Iris pigment epithelial cell (primary cell): ENCODE measurements at regions not wholly inside any gene's neighbourhood (a gene's known extent, or its start where the extent isn't known, plus 50 kb on each side); places are given as distances from the start of the nearest gene placed in this dataset.
A peak's percentile ranks its signal among the peaks of the same experiment; 100 is the strongest.

ENCODE experiments used
- DNase-seq: peaks from one replicate; pipeline ENCODE4 v3.0.0-alpha.2; 2011; ENCODE audit warnings: low read depth

- no peak for DNase-seq
Measured at GRCh38 chr9:106052166-106052565, 357.8 kb downstream of the TMEM38B start.

GRCh38 chr9:106052735-106053134 is 358.4 kb downstream of the TMEM38B start:
- DNase-seq = no peak

- DNase-seq = no peak
Measured at GRCh38 chr9:106056328-106056727, 362.0 kb downstream of the TMEM38B start.

- no peak for DNase-seq
Measured at GRCh38 chr9:106058460-106058859, 364.1 kb downstream of the TMEM38B start.

- no peak for DNase-seq
Measured at GRCh38 chr9:106059886-106060285, 365.5 kb downstream of the TMEM38B start.

GRCh38 chr9:106060885-106061284 is 366.5 kb downstream of the TMEM38B start:
- DNase-seq = no peak

GRCh38 chr9:106062250-106062649 is 367.9 kb downstream of the TMEM38B start:
- DNase-seq = no peak

- no peak for DNase-seq
Measured at GRCh38 chr9:106065136-106065535, 370.8 kb downstream of the TMEM38B start.

GRCh38 chr9:106065579-106066214 is 371.4 kb downstream of the TMEM38B start:
- no peak for DNase-seq

- DNase-seq = no peak
Measured at GRCh38 chr9:106066940-106067524, 372.7 kb downstream of the TMEM38B start.

GRCh38 chr9:106069241-106069640 is 374.9 kb downstream of the TMEM38B start:
- DNase-seq = no peak

GRCh38 chr9:106072421-106072820 is 378.1 kb downstream of the TMEM38B start:
- no peak for DNase-seq

GRCh38 chr9:106074006-106074405 is 379.7 kb downstream of the TMEM38B start:
- no peak for DNase-seq

GRCh38 chr9:106075236-106075959 is 381.1 kb downstream of the TMEM38B start:
- DNase-seq = no peak

GRCh38 chr9:106075960-106076327 is 381.6 kb downstream of the TMEM38B start:
- peak; percentile 4 for DNase-seq

GRCh38 chr9:106076711-106077110 is 382.4 kb downstream of the TMEM38B start:
- DNase-seq = no peak

- DNase-seq = no peak
Measured at GRCh38 chr9:106077731-106078130, 383.4 kb downstream of the TMEM38B start.

- DNase-seq = no peak
Measured at GRCh38 chr9:106082621-106083020, 388.3 kb downstream of the TMEM38B start.

GRCh38 chr9:106084702-106085101 is 390.4 kb downstream of the TMEM38B start:
- DNase-seq = no peak

GRCh38 chr9:106085479-106085878 is 391.1 kb downstream of the TMEM38B start:
- no peak for DNase-seq

- no peak for DNase-seq
Measured at GRCh38 chr9:106092083-106092482, 397.7 kb downstream of the TMEM38B start.

- no peak for DNase-seq
Measured at GRCh38 chr9:106102821-106103220, 408.5 kb downstream of the TMEM38B start.

- DNase-seq = no peak
Measured at GRCh38 chr9:106104887-106105286, 410.5 kb downstream of the TMEM38B start.
